NCI-H1930 (cell line): ENCODE measurements at regions not wholly inside any gene's neighbourhood (a gene's known extent, or its start where the extent isn't known, plus 50 kb on each side); places are given as distances from the start of the nearest gene placed in this dataset.
"Not testable (repeated sequence)": the region's sequence is repeated elsewhere in the genome, so short reads cannot be mapped to it uniquely, and the experiment has no call there.

ENCODE experiments used
- DNase-seq, 2 experiments: peaks; one replicate each; lab custom pipeline; 2025; lab: John Stamatoyannopoulos, UW

GRCh38 chr10:3347413-3348182 is 175.0 kb upstream of the PITRM1 start:
- DNase-seq, result no peak

- DNase-seq, result no peak
These were observed 174.3 kb upstream of the PITRM1 start for GRCh38 chr10:3346851-3347250.

GRCh38 chr10:3342771-3343170 is 170.2 kb upstream of the PITRM1 start:
- DNase-seq, result no peak

DNA sequence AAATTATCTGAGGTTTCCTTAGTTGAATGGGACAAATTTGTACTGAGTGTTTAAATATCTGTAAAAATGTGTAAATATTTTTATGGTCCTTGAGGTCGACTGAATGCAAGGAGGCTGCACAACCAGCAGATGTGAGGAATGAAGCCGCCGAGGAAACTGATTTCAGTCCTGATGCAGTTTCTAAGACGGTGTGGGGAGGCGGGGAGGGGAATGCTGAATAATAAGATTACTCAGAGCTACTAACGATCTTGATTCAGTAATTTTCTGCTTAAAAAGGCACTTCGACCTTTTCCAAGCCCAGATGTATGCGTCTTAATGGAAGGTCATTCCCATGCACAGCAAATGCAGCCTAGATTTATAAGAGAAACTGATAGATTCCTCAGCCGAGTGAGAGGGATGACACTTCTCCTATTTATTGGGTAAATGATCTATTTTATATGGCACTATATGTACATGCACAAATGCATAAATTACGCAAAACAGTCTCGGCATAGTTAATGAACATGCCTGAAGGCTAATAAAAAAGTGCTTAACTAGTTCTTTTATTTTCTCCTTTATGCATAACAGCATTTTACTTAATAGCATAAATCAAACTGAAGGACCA is 167.6 kb upstream of the PITRM1 start:
- no peak for DNase-seq

GRCh38 chr10:3339531-3339950 is 167.0 kb upstream of the PITRM1 start:
- no peak for DNase-seq

DNA sequence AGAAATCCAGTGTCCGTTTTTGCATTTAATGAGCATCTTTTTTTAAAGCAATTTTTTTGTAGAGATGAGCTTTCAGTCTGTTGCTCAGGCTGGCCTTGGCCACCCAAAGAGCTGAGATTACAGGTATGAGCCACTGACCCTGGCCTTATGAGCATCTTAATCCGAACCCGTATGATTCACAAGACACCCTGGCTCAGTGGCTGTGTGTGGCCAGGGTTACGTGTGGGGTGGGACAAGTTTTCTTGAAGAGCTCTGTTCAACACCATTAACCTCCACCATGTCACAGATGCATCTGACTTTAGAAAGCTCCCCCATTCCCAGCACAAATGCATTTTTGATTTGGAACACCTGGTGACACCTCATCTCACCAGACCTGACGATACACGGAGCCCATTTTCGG is 166.5 kb upstream of the PITRM1 start:
- no peak for DNase-seq

DNA sequence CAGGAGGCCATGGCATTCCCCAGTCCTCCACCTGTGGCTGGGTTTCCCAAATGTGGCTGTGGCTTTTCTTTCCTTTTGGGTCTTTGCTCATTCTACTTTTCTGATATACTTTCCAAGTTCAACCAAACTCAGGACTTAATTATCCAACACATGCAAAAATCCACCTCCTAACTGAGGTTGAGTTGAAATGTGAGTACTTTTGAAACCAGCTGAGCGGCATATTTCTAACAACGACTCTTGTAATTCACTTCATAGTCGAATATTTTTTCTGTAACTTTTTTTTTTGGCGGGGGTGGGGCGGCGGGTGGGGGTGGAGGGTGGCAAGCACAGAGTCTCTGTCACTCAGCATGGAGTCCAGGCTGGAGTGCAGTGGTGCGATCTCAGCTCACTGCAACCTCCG is 165.2 kb upstream of the PITRM1 start:
- DNase-seq, result no peak

DNA sequence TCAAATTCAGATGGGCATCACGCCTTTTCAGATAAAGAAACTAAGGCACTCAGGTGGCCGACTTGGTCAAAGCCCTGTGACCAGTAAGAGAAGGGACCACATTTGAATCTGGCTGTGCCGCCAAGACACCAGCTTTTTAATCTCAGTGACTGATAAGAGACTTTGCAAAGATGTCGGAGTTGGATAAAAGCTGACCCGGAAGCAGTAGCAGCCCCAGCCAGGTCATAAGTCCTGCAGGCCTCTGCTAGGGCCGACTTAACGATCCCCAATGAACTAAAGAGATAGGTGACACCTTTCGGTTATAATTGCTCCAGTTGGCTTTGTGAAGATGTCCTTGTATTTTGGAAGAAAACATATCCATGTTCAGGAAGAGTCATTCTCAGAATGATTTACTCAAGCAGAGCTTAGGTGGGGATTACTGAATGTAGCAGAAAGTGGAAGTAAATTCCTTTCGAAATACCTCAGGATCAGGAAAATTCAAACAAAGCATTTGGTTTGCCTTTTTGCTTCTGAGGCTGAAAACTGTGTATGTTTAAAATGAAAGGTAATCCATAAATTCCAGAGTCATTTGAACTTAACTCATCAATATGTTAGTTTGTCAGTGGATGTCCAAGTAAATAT is 164.2 kb upstream of the PITRM1 start:
- DNase-seq, result no peak

GRCh38 chr10:3333426-3333825 is 160.8 kb upstream of the PITRM1 start:
- no peak for DNase-seq

- no peak for DNase-seq
These were observed 159.2 kb upstream of the PITRM1 start for GRCh38 chr10:3331690-3332230.

DNA sequence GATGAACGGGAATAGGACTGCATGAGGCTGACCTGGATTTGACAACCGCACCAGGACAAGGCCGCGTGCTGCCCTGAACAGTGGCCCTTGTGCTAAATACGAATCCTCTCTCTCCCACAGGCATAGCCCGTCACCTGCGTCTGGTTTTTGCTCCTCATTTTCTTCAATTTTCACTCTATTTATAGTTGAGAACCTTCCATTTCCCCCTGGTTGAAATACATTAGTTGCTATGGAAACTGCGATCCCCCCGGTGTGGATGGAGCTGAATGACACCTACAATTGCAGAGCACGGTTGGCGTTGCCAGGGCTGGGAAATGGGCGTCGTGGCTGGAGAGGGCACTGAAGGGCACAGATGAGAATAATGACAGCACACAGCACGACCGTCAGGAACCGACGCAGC is 158.6 kb upstream of the PITRM1 start:
- DNase-seq, result no peak

DNA sequence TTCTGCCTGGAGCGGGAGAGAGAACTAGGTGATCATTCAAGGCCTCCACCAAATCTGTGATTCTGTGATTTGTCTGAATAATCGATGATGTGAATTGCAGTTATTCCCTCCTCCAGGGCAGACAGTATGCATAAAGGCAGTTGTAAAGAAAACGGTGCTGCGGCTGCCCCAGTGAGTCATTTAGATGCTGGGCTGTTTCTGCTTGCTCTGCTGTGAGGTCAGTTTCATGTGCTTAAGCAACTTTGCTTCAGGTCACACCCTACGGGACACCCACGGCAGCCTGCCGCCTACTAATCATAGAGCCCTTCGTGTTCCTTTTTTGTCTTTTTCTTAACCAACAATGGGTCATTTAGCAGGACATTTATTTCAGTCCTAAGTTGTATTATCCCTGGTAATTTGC is 158.1 kb upstream of the PITRM1 start:
- DNase-seq, result no peak

GRCh38 chr10:3325954-3326750 is 153.6 kb upstream of the PITRM1 start:
- no peak for DNase-seq

GRCh38 chr10:3324612-3325038 is 152.0 kb upstream of the PITRM1 start:
- no peak for DNase-seq

DNA sequence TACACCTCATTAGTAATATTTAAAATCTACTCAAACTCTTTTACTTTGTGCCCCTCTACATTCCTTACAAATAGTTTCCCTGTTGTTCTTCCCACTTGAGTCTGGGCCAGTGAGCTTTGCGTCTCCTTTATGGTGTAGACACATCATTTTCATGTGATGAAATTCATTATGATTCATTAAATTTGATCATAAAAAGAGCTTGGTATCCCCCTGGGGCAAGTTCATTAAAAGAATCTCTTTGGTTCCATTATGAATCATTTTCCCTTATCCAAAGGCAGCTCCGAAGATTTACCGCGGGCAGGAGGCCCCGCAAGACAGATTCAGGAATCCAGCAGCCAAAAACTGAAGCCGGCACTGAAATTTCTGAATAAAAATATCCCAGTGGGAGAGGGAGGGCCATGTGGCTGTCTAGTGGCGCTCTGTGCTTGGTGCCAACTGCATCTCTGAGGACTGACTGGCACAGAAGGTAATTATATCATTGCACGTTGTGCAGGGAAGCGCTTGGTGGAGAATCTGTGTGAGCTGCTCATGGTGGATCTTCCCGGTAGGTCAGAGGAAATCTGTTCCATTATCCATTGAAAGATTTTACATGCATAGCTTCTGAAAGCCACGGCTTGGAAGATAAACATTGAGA is 151.4 kb upstream of the PITRM1 start:
- no peak for DNase-seq

- no peak for DNase-seq
These were observed 148.5 kb upstream of the PITRM1 start for GRCh38 chr10:3321123-3321522.

DNA sequence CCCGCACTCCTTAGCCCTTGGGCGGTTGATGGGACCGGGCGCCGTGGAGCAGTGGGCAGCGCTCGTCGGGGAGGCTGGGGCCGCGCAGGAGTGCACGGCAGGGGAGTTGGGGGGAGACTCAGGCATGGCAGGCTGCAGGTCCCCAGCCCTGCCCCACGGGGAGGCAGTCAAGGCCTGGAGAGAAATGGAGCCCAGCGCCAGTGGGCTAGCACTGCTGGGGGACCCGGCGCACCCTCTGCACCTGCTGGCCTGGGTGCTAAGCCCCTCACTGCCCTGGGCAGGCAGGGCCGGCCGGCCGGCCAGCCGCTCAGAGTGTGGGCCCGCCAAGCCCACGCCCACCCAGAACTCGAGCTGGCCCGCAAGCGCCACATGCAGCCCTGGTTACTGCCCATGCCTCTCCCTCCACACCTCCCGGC is 147.2 kb upstream of the PITRM1 start:
- no peak for DNase-seq

DNA sequence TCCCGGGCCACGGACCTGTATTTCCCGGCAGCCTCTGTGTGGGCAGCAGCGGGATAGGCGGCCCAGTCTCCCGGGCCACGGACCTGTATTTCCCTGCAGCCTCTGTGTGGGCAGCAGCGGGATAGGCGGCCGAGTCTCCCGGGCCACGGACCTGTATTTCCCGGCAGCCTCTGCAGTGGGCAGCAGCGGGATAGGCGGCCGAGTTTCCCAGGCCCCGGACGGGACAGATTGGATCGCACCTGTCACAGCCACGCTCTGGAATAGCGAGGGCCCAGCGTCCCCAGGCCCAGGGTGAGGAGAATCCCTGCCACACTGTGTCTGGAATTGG is 145.9 kb upstream of the PITRM1 start:
- DNase-seq, result not testable (repeated sequence)

DNA sequence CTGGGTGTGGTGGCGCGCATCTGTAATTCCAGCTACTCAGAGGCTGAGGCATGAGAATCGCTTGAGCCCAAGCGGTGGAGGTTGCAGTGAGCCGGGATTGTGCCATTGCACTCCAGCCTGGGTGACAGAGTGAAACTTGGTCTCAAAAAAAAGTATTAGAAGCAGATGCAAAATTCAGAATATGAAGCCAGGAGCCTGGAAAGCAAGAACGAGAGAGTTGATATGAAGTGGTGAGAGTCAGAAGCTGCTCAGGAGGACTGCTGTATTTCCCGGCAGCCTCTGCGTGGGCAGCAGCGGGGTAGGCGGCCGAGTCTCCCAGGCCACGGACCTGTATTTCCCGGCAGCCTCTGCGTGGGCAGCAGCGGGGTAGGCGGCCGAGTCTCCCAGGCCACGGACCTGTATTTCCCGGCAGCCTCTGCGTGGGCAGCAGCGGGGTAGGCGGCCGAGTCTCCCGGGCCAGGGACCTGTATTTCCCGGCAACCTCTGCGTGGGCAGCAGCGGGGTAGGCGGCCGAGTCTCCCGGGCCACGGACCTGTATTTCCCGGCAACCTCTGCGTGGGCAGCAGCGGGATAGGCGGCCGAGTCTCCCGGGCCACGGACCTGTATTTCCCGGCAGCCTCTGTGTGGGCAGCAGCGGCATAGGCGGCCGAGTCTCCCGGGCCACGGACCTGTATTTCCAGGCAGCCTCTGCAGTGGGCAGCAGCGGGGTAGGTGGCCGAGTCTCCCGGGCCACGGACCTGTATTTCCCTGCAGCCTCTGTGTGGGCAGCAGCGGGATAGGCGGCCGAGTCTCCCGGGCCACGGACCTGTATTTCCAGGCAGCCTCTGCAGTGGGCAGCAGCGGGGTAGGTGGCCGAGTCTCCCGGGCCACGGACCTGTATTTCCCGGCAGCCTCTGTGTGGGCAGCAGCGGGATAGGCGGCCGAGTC is 145.2 kb upstream of the PITRM1 start:
- DNase-seq, result not testable (repeated sequence)

GRCh38 chr10:3314445-3315085 is 142.0 kb upstream of the PITRM1 start:
- not testable (repeated sequence) for DNase-seq
